ENCODE measurements at regions not wholly inside any gene's neighbourhood (a gene's known extent, or its start where the extent isn't known, plus 50 kb on each side); places are given as distances from the start of the nearest gene placed in this dataset.
"Not testable (repeated sequence)": the region's sequence is repeated elsewhere in the genome, so short reads cannot be mapped to it uniquely, and the experiment has no call there.

- no peak for DNase-seq
Observed at GRCh38 chr13:65353951-65354350, 1876.2 kb downstream of the PCDH9 start.

GRCh38 chr13:65353150-65353549 is 1877.0 kb downstream of the PCDH9 start:
- DNase-seq = not testable (repeated sequence)

DNA sequence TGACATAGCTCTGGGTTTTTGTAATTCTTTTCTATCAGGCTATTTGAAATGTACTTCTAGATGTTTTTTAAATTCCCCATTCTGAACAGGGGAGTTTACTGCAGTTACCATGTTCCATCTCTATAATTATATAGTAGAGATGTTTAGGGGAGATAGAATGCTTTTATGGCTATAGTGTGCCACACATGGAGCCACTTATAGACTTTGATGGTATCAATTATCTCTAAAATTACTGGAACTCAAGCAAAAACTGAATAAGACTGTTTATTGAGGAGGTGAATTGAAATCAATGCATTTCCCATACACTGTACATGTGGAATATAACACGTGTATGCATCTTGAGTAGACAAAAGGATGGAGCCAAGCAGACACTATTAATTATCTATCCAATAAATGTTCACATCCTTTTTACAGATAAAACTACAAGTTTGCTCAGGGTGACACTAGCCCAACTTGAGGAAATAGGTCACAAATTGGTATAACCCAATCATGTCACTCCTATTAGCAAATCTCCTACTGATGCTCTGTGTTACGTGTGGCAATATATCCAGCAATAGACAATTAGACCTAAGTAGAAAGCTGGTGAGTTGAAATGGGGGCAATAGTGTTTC is 1882.6 kb downstream of the PCDH9 start:
- DNase-seq = no peak

DNA sequence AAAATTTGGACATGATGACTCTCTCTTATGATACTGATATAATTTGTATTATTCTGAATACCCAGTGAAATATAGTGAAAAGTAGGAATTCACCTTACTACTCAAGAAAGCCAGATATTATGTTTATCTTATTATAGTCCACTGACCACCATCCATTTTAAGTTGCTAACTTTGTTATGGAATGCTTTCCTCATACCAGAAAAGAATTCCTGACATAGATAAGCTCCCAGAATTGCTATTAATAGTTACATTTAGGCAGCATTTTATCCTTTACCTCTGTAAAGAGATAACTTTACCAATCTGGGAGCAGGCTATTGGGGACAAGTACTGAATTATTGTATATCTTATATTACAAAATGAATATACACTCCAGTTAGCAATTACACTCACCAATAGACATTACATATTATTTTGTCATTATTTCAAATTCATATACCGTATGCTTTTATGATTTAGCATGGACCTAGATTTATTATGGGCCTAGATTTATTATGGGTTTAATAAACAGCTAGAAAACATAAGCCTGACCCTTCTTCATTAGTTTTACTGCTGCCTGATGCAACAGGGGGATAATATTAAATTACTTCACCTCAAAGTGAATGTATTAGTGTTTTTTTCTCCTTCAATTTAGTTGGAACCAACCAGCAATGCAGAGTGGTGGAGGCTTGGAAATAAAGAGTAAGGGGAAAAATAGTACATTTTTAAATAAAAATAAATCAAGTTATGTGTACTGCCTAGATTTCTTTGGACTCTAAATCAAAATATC is 1886.1 kb downstream of the PCDH9 start:
- DNase-seq = no peak

DNA sequence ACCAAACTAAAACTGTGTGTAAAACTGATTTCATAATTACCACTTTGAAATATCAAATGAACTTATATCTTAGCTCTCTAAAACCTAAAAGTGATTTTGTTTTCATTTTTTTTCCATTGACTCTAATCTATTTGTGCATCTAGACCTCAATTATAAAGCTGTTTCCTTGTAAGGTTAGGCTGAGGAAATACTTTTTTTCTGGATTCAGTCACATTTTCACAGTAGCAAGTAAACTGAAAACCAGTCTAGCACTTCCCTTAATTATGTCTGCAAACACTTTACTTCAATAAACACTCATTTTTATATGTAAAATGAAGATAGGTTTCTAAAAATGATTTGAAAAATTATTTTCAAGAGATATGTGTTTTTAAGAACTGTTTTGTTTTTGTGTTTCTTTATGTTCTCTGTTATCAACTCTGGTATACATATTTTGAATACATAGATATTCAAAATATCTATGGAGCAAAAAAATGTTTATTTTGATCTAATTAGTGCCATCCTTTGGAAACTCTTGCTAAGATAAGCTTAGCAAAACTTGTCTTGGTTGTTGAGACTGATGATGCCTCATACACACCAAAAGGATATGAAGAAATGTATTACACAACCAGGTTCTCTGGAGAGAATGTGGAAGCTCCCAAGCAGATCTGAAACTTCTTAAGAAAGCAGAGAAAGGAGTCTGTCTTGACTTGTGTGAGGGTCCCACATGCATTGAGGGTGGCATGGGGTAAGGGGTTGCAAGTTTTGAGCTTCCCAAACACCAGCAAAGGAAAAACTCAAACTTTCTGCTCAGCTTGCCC is 1887.4 kb downstream of the PCDH9 start:
- no peak for DNase-seq

GRCh38 chr13:65339241-65339640 is 1890.9 kb downstream of the PCDH9 start:
- no peak for DNase-seq

DNA sequence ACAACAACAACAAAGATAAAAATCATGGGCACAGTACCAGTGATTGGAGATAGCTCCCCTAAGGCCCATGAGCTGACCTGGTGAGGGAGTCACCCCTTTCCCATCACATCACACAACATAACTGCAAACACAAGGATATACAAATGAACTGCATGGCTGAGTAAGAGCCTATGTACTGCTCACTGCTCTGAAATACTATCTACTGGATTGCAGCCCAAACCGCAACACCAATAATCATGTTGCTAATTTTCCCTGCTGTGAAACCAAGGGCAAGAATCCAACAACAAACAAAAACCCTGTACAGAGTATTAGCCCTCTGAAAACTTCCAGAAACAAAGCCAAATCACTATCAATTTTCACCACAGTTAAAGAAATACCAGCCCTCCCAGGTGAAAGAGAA is 1893.2 kb downstream of the PCDH9 start:
- peak; percentile 11 for DNase-seq

DNA sequence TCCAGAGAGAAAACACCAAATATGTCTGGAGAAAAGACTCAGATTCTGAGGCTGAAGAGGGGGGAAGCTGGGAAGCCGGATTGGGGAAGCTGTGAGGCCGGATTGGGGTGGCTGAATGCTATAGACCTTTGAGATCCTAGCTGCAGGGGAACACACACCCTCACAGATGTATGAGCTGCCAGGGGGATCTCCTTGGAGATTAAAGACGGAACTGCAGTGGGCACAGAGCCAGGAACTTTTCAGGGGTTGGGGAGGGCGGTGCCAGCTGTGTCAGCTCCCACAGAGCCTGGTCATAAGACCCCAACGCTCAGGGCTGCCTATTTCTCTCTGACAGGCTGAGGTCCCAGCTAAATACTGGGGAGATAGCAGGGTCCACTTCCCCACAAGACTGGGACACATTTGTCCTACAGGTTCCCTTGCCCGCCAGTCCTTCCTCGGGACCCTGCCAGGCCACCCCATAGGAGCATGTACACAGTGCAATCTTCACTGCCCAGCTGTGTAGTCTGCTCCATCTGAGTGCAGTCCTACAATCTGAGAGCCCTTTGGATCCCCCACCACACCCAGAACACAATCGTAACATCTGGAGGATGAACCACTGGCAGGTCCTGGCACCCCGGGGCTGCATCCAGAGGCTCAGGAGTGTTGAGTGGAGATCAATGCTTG is 1893.9 kb downstream of the PCDH9 start:
- DNase-seq = peak; percentile 14

GRCh38 chr13:65330691-65331090 is 1899.4 kb downstream of the PCDH9 start:
- no peak for DNase-seq

GRCh38 chr13:65330287-65330686 is 1899.8 kb downstream of the PCDH9 start:
- DNase-seq = no peak

DNA sequence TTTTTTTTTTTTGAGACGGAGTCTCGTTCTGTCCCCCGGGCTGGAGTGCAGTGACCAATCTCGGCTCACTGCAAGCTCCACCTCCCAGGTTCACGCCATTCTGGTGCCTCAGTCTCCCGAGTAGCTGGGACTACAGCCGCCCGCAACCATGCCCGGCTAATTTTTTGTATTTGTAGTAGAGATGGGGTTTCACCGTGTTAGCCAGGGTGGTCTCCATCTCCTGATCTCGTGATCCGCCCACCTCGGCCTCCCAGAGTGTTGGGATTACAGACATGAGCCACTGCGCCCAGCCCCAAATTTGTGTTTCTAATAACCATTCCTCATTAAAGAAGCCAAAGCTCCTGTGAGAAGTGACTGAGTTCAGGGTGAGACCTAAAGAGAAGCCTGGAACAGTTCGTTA is 1906.9 kb downstream of the PCDH9 start:
- DNase-seq = not testable (repeated sequence)

GRCh38 chr13:65321423-65321822 is 1908.7 kb downstream of the PCDH9 start:
- not testable (repeated sequence) for DNase-seq

- no peak for DNase-seq
Observed at GRCh38 chr13:65314008-65314407, 1916.1 kb downstream of the PCDH9 start.

GRCh38 chr13:65310663-65311328 is 1919.3 kb downstream of the PCDH9 start:
- DNase-seq = no peak

- DNase-seq = no peak
Observed at GRCh38 chr13:65309906-65310305, 1920.2 kb downstream of the PCDH9 start.

GRCh38 chr13:65308729-65309128 is 1921.4 kb downstream of the PCDH9 start:
- DNase-seq = not testable (repeated sequence)

GRCh38 chr13:65307056-65307455 is 1923.1 kb downstream of the PCDH9 start:
- DNase-seq = no peak

DNA sequence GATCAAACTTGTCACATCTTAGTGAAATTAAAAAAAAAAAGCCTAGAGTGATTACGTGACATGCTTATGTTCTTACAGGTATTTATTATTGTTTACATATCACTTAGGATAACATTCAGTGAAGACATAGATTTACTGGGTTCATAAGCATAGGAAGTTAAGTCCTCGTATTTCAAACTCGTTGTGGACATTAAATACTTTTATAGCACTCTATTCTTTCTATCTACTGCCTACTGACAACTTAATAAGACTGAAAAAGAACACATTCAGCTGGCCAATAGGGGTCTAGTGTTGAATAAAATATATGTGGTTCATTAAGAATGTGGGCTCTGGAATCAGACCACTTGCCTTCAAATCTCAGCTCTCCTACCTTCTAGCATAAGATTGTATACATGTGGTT is 1927.4 kb downstream of the PCDH9 start:
- no peak for DNase-seq

- DNase-seq = no peak
Observed at GRCh38 chr13:65301506-65301905, 1928.6 kb downstream of the PCDH9 start.

DNA sequence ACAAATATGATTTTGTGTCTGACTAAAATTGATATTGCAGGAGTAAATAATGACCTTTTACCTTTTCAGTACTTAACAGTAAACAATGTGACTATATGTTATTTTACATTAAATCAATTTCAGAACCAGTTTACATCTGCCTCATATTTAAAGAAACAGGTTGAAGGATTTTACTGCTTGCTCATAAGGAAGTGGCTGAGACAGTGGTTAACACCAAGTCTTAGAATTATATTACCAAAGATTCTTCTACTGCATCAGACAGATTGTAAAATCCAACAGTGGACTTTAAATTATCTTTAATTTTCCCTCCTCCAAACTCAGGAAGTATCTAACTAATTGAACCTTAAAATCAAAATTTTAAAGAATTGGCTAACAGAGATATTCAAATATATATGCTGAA is 1929.9 kb downstream of the PCDH9 start:
- DNase-seq = no peak

- DNase-seq = no peak
Observed at GRCh38 chr13:65293530-65294198, 1936.5 kb downstream of the PCDH9 start.

Data from tongue (tissue), 1 donor.